ENCODE measurements at regions not wholly inside any gene's neighbourhood (a gene's known extent, or its start where the extent isn't known, plus 50 kb on each side); places are given as distances from the start of the nearest gene placed in this dataset.

DNA sequence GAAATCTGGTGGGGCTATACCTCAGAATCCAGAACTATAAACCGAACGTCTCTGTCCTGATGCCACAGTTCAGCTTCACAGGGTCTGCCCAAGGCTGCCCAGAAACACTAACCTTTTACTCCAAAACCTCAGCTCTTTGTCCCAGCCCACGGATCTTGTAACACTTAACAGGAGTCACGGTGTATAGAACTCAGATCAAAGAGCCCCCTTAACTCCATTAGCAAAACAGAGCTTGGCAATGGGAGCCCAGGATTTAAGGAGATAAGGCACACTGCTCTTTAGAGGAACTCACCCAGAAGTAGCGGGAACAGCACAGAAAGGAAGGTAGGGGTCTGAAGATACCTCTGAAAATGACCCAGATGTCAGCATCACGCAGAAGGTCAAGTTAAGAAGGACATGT is 68.8 kb upstream of the SOX14 start:
- TF ChIP-seq, protein P1, sequence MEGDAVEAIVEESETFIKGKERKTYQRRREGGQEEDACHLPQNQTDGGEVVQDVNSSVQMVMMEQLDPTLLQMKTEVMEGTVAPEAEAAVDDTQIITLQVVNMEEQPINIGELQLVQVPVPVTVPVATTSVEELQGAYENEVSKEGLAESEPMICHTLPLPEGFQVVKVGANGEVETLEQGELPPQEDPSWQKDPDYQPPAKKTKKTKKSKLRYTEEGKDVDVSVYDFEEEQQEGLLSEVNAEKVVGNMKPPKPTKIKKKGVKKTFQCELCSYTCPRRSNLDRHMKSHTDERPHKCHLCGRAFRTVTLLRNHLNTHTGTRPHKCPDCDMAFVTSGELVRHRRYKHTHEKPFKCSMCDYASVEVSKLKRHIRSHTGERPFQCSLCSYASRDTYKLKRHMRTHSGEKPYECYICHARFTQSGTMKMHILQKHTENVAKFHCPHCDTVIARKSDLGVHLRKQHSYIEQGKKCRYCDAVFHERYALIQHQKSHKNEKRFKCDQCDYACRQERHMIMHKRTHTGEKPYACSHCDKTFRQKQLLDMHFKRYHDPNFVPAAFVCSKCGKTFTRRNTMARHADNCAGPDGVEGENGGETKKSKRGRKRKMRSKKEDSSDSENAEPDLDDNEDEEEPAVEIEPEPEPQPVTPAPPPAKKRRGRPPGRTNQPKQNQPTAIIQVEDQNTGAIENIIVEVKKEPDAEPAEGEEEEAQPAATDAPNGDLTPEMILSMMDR (IDR thresholded peaks at IDR 0.05; ENCODE audit: poor library complexity, severe bottlenecking) = no peak
- TF ChIP-seq POLR2AphosphoS5 (IDR thresholded peaks at IDR 0.05) = no peak
- TF ChIP-seq EZH2 (IDR thresholded peaks at IDR 0.05; ENCODE audit: borderline replicate concordance, insufficient read depth, low read length, poor library complexity, severe bottlenecking) = no peak
- no peak for TF ChIP-seq REST (IDR thresholded peaks at IDR 0.05; ENCODE audit: borderline replicate concordance)
- TF ChIP-seq RAD21 (conservative IDR thresholded peaks at IDR 0.05) = no peak
- TF ChIP-seq EP300 (conservative IDR thresholded peaks at IDR 0.05; ENCODE audit: poor library complexity, severe bottlenecking) = no peak
- TF ChIP-seq SMC3 (conservative IDR thresholded peaks at IDR 0.05; ENCODE audit: poor library complexity) = no peak
- TF ChIP-seq TAF1 (IDR thresholded peaks at IDR 0.05; ENCODE audit: low read depth) = no peak

Data from neural cell (in vitro differentiated cells).